SU-DHL-6 (cell line): ENCODE measurements at regions not wholly inside any gene's neighbourhood (a gene's known extent, or its start where the extent isn't known, plus 50 kb on each side); places are given as distances from the start of the nearest gene placed in this dataset.

ENCODE experiments used
- EZH2phosphoT487 ChIP-seq: fragments of 200-600 bp; sonication (generic), shearing (Covaris generic); conservative IDR thresholded peaks from 2 replicates; pipeline ENCODE4 v1.6.1; 2018; ENCODE audit warnings: mild to moderate bottlenecking, antibody characterized with exemption, low read length, moderate library complexity, mixed read lengths
- TF ChIP-seq, protein P1 (sequence below): fragments of 200-600 bp; sonication (generic); IDR thresholded peaks from one replicate; pipeline ENCODE4 v1.5.1; 2017; ENCODE audit warnings: antibody characterized with exemption, mild to moderate bottlenecking, low read length, moderate library complexity; ENCODE audit not compliant: insufficient read depth, poor library complexity, severe bottlenecking

DNA sequence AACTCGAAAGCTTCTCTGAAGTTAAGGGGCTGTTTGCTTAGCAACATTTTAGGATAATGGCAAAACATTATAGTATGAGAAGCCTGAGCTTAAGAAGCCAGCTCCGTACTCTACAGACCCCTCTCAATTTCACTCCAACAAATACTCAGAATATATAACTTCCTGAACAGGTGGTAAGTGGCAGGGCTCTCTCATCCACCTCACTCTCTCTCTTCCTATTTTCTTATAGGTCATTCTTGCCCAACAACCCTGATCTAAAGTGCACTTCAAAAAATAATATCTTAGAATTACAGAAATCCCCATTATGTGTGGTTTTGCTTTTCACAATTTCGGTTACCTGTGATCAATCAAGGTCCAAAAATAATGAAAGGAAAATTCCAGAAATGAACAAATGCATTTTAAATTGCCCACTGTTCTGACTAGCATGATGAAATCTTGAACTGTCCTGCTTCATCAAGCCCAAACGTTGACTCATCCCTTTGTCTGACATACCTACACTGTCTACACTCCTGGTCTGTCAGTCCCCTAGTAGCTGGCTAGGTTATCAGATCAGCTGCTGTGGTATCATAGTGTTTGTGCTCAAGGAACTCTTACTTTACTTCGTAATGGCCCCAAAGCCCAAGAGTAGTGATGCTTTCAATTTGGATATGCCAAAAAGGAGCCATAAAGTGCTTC lies 122.8 kb upstream of the COL5A2 start:
- TF ChIP-seq, protein P1, sequence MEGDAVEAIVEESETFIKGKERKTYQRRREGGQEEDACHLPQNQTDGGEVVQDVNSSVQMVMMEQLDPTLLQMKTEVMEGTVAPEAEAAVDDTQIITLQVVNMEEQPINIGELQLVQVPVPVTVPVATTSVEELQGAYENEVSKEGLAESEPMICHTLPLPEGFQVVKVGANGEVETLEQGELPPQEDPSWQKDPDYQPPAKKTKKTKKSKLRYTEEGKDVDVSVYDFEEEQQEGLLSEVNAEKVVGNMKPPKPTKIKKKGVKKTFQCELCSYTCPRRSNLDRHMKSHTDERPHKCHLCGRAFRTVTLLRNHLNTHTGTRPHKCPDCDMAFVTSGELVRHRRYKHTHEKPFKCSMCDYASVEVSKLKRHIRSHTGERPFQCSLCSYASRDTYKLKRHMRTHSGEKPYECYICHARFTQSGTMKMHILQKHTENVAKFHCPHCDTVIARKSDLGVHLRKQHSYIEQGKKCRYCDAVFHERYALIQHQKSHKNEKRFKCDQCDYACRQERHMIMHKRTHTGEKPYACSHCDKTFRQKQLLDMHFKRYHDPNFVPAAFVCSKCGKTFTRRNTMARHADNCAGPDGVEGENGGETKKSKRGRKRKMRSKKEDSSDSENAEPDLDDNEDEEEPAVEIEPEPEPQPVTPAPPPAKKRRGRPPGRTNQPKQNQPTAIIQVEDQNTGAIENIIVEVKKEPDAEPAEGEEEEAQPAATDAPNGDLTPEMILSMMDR = no peak
- no peak for TF ChIP-seq EZH2phosphoT487
